NCI-H1105 (cell line): ENCODE measurements at regions not wholly inside any gene's neighbourhood (a gene's known extent, or its start where the extent isn't known, plus 50 kb on each side); places are given as distances from the start of the nearest gene placed in this dataset.

Experiments
- DNase-seq: peaks from one replicate; lab custom pipeline; 2025; lab: John Stamatoyannopoulos, UW

GRCh38 chr4:13933191-13933590, 305.7 kb upstream of the BOD1L1 start:
- DNase-seq, result no peak

DNA sequence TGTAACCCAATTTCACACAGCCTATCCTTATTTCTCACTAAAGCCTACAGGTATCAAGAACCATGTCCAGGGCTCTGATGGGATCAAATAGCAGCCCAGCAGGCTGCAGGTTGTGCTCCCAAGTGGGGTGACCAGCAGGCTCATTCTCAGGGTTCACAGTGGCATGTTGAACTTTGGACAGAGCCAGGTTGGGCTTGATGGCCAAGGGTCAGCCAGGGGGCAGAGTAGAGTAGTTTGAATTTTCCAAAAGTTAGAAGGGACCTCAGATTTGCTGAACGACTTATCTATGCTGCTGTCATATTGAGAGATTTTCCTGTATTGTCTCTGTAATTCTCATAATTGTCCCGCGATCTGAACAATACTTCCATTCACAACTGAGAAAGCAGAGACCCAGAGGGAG, 310.8 kb upstream of the BOD1L1 start:
- no peak for DNase-seq

GRCh38 chr4:13940921-13941320, 313.4 kb upstream of the BOD1L1 start:
- DNase-seq, result no peak

DNA sequence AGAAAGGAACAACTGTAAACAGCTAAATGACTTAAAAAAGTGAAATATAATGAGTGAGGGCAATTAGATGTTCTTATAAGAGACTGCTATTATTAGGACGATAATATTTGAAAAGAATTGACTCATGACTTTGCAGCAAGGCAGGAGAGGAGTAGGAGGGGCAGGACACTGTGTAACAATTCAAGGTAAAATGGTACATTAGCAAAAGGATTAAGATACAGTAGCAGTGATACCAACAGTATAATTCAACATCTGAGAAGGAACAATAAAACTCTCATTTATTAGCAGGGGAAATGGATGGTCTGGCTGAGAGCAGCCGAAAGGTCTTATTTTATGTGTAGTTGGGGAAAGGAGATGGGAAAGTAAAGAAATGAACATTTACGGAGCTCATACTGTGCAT, 315.5 kb upstream of the BOD1L1 start:
- DNase-seq, result no peak

GRCh38 chr4:13944095-13944511, 316.6 kb upstream of the BOD1L1 start:
- no peak for DNase-seq

DNA sequence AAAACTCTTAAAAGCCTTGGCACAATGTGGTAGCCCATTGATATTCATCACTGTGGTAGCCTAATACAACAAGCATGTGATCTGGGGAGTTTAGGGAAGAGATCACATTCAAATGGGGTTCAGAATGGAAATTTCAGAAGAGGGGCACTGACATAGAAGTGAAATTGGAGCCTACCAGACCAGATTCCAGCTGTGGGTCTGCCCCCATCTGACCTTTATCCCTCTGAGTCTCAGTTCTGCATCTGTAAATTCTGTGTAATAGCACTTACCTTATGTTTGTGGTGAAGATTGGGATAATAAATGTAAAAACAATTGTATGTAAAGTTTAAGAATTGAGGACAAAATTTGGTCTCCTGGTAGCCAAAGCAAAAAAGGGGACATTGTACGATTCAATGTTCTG, 320.4 kb upstream of the BOD1L1 start:
- DNase-seq, result no peak

- no peak for DNase-seq
Measured at GRCh38 chr4:13950491-13950890, 323.0 kb upstream of the BOD1L1 start.

GRCh38 chr4:13953083-13953482, 325.6 kb upstream of the BOD1L1 start:
- DNase-seq, result no peak

- DNase-seq, result no peak
Measured at GRCh38 chr4:13955551-13955950, 328.0 kb upstream of the BOD1L1 start.

GRCh38 chr4:13956947-13957346, 329.4 kb upstream of the BOD1L1 start:
- no peak for DNase-seq

DNA sequence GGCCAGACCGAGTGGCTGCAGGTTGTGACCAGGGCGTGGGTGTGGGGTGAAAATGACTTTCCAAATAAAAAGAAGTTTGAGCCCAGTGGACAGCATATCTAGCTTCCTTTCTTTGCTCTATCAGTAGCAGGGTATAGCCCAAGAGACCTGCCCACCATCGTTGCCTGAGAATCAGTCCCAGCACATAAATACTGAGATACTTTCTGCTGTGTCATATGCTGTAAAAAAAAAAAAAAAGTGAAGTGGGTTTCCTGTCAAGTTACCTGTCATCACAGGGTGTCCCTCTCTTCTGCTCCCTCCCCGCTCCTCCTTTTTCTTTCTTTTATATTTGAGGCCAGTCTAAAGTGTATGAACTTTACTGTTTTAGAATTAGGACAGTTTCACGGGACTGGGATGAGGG, 330.3 kb upstream of the BOD1L1 start:
- no peak for DNase-seq

GRCh38 chr4:13963601-13964000, 336.1 kb upstream of the BOD1L1 start:
- no peak for DNase-seq

DNA sequence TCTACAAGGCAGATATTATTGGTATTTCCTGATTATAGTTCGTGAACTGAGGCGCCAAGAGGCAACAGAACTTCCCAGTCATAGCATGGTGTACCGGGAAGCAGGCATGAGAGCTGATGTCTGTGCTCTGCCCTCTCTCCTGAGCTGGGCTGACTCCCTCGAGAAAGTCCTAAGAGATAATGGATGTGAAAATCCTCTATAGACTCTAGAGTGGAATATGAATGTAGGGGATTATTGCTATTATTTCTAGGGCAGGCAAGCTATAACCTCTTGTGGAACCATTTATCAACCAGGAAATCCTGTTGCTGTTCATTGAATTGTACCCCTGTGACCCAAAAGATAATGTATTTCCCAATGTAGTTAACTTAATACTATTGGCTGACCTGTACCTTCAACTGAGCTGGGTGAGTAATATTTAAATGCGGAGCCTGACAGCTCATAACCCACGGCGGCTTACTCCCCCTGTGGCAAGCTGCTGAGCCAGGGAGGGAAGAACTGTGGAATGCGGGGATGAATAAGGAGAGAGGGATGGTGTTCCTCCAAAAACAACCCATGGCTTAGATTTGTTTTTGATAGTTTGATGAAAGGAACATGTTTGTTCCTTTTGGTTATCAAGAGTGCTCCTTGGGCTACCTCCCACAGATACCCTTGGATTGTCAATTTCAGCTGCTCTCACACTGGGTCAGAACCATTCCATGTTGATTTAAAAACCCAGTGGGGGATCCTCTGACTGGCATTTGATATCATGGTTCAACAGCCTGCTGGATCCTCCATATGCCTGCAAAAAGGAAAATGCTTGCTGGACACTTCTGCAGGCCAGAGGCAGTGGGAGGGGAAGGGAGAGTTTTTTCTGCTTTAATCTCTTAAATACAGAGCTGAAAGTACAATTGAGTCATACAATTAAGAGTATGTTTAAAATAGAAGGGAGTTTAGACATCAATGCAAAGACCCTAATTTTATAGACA, 339.0 kb upstream of the BOD1L1 start:
- DNase-seq, result no peak

DNA sequence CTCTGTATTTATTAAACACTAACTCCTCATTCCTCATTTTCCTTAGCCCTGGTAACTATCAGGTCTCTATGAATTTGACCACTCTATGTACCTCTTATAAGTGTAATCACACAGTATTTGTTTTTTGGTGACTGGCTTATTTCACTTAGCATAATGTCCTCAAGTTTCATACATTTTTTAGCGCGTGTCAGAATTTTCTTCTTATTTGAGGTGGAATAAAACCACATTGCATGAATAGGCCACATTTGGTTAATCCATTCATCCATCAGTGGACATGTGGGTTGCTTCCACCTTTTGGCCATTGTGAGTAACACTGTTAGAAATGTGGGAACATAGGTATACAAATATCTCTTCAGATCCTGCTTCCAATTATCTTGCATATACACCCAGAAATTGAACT, 341.2 kb upstream of the BOD1L1 start:
- DNase-seq, result no peak

DNA sequence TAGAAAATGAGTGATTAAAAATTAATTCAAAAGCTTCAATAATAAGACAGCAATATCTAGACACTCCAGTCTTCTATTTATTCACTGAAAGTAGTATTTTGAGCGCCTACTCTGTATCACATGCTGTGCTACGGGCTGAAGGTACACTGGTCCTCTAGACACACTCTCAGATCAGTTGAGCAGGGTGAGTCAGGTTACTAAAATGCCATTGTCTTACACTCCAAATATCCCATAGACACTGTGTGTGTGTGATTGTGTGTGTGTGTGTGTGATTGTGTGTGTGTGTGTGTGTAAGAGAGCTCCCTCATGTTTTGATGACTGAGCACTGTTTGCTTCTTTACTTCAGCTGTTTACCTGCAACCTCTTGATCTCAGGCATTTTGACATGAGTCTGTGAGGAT, 342.8 kb upstream of the BOD1L1 start:
- DNase-seq, result no peak

DNA sequence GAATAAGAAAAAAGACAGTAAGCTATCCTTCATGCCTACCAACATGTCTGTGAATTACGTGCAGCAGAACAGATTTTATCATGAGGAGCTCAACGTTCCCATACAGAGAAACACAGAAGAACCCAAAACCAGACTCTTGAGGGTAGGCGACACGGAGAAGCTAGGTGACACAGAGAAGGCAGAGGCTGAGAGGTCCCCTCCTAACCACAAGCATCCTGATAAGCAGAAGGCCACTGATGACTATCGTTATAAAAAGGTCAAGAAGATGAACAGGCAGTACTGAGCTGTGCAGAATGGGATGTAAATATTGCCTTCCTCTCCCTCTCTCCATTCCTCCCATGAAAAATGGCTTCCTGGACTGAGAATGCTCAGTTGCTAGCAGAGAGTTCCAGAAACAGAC, 350.2 kb upstream of the BOD1L1 start:
- no peak for DNase-seq

DNA sequence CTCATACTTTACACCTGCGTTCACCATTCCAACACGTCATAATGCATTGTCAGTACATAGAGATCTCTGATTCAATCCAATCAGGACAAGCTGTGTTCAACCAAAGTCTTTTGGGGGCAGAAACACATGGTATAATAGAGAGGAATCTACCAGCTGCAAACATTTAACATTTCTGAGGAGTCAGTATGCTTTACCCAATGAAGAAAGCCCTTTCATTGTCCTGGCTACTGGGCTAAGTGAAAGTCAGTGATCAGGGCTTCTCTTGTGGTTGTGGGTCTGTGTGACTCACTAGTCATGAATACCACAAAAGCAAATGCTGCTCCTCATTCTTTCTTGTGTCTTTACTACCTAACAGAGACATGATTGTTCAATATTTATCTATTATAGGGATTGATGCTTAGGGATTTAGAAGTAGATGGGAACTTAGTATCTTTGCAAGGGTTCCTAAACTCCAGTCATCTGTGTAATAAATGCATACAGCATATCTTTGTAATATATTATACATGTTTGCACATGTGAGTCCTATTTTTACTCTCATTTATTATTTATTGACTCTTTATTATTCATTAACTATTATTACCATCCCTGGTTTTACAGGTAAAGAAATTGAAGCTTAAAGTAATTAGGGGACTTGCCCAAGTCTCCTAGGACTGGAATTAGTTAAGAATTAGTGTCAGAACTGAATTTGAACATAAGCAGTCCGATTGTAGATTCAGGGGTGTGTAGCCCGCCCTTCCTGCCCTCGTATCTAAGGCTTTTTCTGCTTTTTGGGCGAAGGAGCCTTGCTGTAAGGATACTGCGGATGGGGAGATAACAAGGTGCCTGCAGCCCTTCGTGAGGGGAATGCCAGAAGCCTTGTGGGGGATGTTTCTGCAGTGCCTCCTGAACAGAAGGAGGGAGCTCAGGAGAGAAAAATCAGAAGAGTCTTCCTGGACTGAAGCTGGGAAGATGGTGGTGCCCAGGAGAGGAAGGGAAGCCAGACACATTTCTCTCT, 353.1 kb upstream of the BOD1L1 start:
- no peak for DNase-seq

DNA sequence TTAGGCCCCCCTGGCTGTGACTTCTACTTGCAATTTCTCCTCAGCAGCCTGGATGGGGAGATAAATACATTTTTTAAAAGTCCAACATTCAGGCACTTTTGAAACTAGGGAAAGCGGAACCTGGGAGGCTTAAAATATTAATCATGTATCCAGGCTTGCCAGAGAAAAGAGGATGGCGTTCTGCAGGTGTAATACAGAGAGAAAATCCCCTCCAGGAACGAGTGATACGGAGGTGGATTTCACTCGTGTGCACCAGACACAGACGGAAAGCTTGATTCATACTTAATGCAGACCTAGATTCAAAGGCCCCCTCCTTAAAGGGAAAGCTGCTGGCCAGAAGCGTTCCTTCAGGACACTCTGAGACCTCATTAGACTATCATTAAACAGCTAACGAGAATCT, 354.0 kb upstream of the BOD1L1 start:
- DNase-seq, result no peak

DNA sequence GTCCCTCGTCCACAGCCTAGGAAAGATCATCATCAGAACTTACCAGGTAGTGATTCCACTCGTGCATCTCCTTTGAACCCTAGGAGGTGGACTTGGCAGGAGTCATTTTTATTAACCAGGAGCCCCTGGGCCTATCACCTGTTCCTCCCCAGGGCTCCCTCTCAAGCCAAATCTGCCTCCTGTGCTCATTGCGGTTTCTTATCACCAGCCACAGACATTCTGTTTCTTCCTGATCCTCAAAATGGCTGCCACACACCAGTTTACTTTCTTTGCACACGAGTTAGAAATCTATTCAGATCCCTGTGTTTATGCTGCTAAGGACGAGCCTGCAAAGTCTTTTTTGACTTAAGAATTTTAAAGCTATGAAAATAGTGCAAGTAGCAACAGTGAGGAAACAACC, 354.5 kb upstream of the BOD1L1 start:
- DNase-seq, result no peak

DNA sequence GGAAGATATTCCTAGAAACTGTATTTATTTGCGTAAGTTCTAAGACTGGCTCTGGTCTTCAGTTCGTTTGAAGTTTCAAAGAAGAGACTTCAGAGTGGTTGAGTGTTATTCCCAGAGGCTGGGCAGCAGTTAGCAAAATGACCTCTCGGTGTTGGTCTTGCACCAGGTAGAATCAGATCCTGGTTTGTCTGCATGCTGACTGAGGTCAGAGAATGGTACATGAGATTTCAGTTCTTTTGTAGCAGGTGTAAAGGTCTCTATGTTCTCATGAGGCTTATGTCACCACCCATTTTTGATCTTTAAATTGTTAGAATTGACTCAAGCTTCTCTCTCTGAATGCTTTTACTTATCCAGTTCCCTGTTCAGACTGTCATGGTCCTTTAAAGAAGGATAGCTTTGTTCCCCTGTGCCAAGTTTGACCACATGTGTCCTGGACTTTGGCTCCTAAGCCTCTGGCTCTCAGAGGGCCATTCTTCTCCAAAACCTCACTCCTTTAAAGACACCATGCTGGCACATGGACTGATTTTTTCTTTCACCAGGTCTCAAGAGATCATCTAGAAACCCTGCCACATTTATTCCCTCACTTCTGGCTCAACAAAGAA, 355.8 kb upstream of the BOD1L1 start:
- no peak for DNase-seq

GRCh38 chr4:13984991-13985800, 357.7 kb upstream of the BOD1L1 start:
- no peak for DNase-seq

GRCh38 chr4:13985837-13986236, 358.3 kb upstream of the BOD1L1 start:
- no peak for DNase-seq
